ENCODE measurements at regions not wholly inside any gene's neighbourhood (a gene's known extent, or its start where the extent isn't known, plus 50 kb on each side); places are given as distances from the start of the nearest gene placed in this dataset.
"Not testable (repeated sequence)": the region's sequence is repeated elsewhere in the genome, so short reads cannot be mapped to it uniquely, and the experiment has no call there.

GRCh38 chr11:103584720-103585119 lies 451.7 kb upstream of the DDI1 start:
- no peak for DNase-seq (ENCODE audit: low read depth)

GRCh38 chr11:103585401-103585800 lies 451.0 kb upstream of the DDI1 start:
- DNase-seq (ENCODE audit: low read depth): no peak

GRCh38 chr11:103585911-103586310 lies 450.5 kb upstream of the DDI1 start:
- DNase-seq (ENCODE audit: low read depth): no peak

- peak; percentile 69 for DNase-seq (ENCODE audit: low read depth)
Observed at GRCh38 chr11:103586756-103587155, 449.7 kb upstream of the DDI1 start.

- DNase-seq (ENCODE audit: low read depth): peak; percentile 35
Observed at GRCh38 chr11:103587901-103588788, 448.3 kb upstream of the DDI1 start.

DNA sequence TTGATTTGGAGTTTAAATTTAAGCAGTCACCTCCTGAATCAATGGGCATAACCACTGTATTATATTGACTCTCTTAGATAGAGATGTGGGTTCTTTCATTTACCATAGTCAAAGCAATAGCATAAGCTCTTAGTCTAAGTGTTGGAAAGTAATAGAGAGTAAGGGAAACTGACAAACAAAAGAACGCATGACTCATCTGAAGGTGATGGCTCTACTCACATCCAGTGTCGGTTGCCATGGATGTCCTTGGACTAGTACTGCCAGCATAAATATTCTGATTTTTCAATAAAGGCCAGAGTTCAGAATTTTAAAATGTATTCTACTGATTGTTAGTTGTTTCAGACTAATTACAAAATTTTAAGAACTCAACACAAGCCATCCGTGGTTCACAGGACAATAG lies 444.9 kb upstream of the DDI1 start:
- DNase-seq (ENCODE audit: low read depth): peak; percentile 42

GRCh38 chr11:103594283-103594682 lies 442.2 kb upstream of the DDI1 start:
- DNase-seq (ENCODE audit: low read depth): no peak

DNA sequence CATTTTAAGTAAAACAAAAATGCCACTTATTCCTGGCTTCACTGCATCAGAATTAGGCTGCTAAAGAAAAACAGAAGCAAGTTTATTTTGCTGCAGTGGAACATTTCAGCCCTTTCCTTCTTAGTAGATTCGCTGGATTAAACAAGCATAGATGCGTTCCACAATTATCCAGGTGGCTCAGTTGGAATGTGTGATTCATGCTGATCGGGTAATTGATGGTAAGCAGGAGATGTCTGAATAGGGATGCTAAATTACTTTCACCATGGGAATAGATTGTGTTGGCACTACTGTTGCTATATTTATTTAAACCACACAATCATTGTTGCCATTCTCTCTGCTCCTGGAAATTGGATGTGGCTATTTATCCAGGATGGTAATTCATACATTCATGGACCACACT lies 440.1 kb upstream of the DDI1 start:
- no peak for DNase-seq (ENCODE audit: low read depth)

DNA sequence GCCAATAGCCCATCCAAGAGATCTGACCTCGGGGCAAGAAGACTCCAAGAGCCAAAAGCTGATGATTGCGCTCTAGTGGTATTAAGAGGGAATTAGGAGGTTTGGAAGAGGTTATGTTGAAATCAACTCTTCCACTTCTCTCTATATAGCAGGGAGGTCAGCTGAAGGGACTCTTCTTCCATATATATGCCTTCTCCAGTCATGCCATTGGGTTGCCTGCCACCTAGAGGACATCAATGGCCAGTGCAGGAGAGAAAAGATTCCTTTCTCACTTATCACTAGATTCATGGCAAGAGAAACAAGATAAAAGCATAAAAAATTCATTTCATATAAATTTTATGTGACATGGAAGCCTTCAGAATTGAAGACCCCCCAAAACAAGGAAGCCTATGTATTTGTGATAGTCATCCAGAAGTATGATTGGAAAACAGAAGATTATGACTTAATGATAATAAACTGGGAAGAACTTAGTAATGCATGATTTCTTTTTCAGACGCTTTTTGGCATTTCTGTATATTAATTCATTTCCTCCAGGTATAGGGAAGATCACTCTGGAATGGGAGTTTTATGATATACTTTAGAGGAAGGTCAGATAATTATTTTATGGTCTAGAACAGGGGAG lies 435.1 kb upstream of the DDI1 start:
- peak; percentile 78 for DNase-seq (ENCODE audit: low read depth)

DNA sequence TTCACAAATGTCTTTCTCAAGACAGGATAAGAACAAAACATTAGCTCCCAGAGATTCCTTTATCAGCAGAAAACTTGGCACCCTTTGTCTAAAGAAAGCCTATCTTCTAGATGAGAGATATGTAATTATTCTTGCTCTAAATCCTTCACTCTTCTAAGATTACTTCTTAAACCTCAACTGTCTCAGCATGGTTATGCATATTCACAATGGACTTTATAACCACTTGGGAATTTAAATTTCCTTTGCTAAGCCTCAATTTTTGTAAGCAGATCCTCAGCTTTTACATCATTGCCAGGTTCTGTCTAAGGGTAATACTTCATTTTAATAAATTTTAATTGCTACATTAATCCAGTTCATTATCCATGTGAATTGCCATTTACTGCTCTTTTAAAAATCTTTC lies 433.6 kb upstream of the DDI1 start:
- no peak for DNase-seq (ENCODE audit: low read depth)

DNA sequence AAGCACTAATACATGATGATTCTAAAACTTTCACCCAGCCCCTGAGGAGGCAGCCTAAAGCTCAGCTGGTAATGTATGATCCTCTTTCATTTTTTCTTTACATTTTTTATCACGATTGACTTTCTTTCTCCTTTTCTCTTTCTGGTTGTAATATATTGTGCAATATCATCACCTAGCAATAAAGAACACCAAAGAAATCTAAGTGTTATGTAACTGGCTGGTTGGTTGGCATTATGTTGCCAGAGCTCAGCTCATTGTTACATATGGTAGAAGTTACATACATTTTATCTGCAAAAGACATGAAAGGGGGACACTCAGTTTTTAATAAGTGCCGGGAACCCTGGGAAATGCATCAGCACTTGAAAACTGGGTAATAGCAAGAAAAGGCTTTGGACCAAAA lies 432.1 kb upstream of the DDI1 start:
- no peak for DNase-seq (ENCODE audit: low read depth)

DNA sequence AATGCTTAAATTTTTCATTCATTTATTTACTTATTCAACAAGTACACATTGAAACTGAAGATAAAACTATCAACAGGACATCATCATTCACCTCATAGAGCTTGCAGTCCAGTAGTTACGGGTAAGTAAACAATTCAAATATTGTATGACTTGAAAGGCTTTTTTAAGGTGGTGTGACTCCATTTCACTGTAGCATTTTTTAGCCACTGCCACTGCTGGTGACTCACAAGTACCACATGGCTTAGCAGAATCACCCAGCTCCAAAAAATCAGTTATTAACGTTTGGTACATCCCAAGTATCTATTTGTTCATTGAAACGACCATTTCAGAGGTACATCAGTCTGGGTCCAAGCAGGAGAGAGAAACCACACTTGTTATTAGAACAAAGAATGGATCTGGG lies 427.9 kb upstream of the DDI1 start:
- peak; percentile 72 for DNase-seq (ENCODE audit: low read depth)

DNA sequence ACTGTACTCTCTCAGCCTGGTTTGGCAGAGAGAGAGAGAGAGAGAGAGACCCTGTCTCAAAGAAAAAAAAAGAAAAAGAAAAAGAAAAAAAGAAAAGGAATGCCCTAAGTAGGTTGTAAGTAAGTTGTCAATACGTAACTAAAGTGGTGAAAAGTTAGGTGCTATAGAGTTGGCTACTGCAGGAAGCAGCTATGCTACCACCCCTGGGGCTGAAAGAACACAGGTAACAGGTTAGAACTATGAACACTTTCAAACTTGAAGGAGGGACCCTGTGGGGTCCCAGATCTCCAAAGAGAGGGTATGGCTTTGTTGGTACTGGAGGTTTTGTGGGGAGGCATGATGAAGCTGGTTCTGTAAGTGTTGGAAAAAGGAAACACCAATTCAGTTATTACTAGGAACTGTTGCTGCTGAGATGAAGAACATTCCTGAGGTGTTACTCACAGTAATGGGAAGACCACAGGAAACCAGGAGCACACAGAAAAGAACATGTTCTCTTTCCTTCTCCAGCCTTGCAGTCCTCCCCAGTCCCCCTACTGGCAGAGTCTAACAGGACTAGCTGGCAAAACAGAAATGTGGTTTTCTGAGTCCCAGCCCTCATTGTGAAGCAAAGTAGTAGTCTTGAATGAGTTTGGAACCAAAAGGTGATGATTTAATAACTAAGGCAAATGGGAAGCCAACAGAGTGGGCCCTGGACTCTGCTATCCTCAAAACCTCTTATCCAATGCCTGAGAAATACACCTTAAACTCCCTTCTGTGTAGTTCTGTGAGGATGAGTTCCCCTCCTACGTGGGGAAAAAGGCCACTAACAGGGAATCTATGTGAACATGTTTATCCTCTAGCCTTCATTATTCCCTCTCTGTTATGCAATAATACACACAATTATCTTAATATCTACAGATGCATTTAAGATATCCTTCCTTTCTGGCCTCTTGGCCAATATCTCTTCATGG lies 427.0 kb upstream of the DDI1 start:
- DNase-seq (ENCODE audit: low read depth): peak; percentile 96

GRCh38 chr11:103610435-103610834 lies 426.0 kb upstream of the DDI1 start:
- no peak for DNase-seq (ENCODE audit: low read depth)

DNA sequence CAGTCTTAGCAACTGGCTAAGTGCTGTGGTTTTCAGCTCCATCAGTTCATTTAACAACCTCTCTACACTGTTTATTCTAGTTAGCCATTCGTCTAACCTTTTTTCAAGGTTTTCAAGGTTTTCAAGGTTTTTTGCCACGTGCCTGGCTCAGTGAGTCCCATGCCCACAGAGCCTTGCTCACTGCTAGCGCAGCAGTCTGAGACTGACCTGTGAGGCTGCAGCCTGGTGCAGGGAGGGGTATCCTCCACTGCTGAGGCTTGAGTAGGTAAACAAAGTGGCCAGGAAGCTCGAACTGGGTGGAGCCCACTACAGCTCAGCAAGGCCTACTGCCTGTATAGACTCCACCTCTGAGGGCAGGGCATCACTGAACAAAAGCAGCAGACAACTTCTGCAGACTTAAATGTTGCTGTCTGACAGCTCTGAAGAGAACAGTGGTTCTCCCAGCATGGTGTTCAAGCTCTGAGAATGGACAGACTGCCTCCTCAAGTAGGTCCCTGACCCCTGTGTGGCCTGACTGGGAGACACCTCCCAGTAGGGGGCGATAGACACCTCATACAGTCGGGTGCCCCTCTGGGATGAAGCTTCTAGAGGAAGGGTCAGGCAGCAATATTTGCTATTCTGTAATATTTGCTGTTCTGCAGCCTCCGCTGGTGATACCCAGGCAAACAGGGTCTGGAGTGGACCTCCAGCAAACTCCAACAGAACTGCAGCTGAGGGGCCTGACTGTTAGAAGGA lies 424.7 kb upstream of the DDI1 start:
- peak; percentile 26 for DNase-seq (ENCODE audit: low read depth)

DNA sequence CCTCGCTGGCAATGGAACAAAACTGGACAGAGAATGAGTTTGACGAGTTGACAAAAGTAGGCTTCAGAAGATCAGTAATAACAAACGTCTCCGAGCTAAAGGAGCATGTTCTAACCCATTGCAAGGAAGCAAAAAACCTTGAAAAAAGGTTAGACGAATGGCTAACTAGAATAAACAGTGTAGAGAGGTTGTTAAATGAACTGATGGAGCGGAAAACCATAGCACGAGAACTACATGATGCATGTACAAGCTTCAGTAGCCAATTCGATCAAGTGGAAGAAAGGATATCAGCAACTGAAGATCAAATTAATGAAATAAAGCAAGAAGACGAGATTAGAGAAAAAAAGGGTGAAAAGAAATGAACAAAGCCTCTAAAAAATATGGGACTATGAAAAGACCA lies 424.0 kb upstream of the DDI1 start:
- DNase-seq (ENCODE audit: low read depth): not testable (repeated sequence)

- not testable (repeated sequence) for DNase-seq (ENCODE audit: low read depth)
Observed at GRCh38 chr11:103616586-103616985, 419.9 kb upstream of the DDI1 start.

DNA sequence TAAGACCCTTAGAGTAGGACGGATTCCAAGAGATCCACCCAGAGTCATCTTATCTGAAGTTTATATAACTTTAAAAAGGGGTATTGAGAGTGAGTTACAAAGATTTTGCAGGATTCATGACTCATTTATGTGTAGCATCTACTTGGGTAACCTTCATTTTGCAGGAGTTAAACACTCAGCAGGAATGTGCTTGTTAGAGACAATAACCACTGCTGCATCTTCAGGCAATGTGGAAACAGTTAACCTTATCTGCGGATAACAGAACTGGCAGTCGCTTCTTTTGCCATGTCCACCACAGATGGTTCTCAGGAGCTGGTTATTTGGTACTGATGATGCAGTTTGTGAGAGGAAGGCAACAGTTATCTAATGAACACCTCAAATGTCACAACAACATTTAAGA lies 417.9 kb upstream of the DDI1 start:
- DNase-seq (ENCODE audit: low read depth): peak; percentile 81

DNA sequence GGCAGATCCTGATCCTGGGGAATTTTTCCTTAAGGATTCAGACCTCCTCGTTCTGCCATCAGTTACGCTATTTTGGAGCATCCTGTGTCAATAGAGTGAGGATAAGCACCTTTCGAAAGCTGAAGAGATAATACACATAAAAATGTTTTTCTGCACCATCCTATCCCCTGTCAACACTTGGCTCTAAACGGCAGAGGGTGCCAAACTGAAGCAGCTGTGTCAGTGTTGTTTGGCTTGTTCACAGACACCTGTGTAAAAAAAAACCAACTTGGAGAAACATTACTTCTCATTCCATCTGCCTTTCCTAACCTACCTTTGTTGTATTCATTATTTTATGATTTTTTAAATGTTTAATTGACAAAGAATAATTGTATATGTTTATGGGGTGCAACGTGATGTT lies 417.0 kb upstream of the DDI1 start:
- no peak for DNase-seq (ENCODE audit: low read depth)

DNA sequence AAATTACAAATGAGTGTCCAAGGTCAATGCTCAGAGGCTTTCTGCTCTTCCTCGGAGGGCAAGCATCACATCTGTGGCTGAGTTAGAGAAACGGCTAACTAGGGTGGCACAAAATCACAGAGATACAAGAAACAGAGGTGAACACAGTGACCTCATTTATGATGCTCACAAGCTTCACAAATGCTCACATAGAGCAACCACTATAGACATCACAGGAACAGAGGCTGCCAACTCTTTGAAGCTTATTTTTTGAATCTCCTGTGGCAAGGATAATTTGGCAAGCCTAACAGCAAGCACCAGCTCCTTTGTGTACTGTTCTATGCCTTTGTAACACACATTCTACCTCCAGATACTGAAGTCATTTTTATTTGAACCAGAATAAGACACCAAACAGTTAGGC lies 416.5 kb upstream of the DDI1 start:
- no peak for DNase-seq (ENCODE audit: low read depth)

GRCh38 chr11:103622296-103622695 lies 414.1 kb upstream of the DDI1 start:
- DNase-seq (ENCODE audit: low read depth): no peak

GRCh38 chr11:103623933-103624332 lies 412.5 kb upstream of the DDI1 start:
- no peak for DNase-seq (ENCODE audit: low read depth)
